ENCODE measurements at regions not wholly inside any gene's neighbourhood (a gene's known extent, or its start where the extent isn't known, plus 50 kb on each side); places are given as distances from the start of the nearest gene placed in this dataset.

- TF ChIP-seq CTCF (IDR thresholded peaks at IDR 0.05) (no peak), POLR2A (IDR thresholded peaks at IDR 0.05) (no peak)
Measured at GRCh38 chr7:1364068-1364905, 95.0 kb downstream of the MICALL2 start.

Data from gastroesophageal sphincter (tissue), 3 donors.